ENCODE measurements at regions not wholly inside any gene's neighbourhood (a gene's known extent, or its start where the extent isn't known, plus 50 kb on each side); places are given as distances from the start of the nearest gene placed in this dataset.

DNA sequence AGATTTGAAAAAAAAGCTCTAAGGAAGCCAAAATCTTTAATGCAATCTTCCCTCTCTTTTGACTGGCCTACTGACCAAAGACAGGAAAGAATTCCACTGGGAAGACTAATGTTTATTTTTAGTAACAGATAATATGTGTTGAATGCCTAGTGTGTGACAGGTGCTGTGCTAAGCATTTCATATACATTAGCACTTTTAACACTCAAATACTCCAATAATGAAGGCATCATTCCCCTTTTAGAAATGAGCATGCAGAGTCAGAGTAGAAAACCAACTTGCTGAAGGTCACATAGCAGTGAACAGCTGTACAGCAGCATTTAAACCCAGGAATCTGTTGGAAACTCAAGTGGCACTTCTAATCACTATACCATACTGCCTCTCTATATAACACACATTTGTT, 170.6 kb downstream of the MINAR1 start:
- intact Hi-C loops (cut with DNase I), result no loop called here
- Histone ChIP-seq H3K4me3 (no peak overlapping the region), H3K9ac (ENCODE audit: low read depth in 2 of 2, low read length in 2 of 2) (no peak overlapping the region), H3K27me3 (no peaks in the 10 kb centered on the region), H3K27ac (no peak overlapping the region), H3K36me3 (no peaks in the 10 kb centered on the region), H3K9me3 (no peaks in the 10 kb centered on the region), H3K4me1 (no peaks in the 10 kb centered on the region)
- no peak for DNase-seq
- TF ChIP-seq, protein P1, sequence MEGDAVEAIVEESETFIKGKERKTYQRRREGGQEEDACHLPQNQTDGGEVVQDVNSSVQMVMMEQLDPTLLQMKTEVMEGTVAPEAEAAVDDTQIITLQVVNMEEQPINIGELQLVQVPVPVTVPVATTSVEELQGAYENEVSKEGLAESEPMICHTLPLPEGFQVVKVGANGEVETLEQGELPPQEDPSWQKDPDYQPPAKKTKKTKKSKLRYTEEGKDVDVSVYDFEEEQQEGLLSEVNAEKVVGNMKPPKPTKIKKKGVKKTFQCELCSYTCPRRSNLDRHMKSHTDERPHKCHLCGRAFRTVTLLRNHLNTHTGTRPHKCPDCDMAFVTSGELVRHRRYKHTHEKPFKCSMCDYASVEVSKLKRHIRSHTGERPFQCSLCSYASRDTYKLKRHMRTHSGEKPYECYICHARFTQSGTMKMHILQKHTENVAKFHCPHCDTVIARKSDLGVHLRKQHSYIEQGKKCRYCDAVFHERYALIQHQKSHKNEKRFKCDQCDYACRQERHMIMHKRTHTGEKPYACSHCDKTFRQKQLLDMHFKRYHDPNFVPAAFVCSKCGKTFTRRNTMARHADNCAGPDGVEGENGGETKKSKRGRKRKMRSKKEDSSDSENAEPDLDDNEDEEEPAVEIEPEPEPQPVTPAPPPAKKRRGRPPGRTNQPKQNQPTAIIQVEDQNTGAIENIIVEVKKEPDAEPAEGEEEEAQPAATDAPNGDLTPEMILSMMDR (IDR thresholded peaks at IDR 0.05), result no peak

DNA sequence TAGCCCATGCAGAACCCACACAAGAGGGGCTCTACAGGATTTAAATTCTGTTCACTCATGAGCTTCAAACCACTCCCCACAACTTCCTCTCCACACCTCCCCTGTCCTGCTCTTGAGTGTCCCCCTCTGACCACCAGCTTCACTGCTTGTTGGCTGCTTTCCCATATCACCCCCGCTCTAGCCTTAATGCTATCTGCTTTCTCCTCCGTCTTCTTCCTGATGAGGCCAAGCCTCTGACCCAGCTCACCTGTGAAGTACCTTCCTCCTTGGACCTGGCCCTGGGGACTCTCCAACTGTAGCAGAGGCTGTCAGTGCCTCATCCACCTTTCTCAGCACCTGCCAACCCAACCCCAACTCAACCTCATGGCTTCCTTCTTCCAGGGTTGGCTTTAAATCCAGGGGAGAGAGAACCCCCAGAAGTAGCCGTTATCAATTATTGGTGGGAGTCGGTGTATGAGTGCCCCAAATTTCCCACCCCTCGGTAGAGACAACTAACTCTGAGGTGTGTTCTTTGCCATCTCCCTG, 174.8 kb downstream of the MINAR1 start:
- TF ChIP-seq, protein P1 (IDR thresholded peaks at IDR 0.05), result no peak
- no peaks in the 10 kb centered on the region for H3K4me1 ChIP-seq
- H3K9ac ChIP-seq (ENCODE audit: low read depth in 2 of 2, low read length in 2 of 2), result no peak overlapping the region
- no peak overlapping the region for H3K27ac ChIP-seq
- no peaks in the 10 kb centered on the region for H3K27me3 ChIP-seq
- DNase-seq, result no peak
- no peak overlapping the region for H3K4me3 ChIP-seq
- H3K36me3 ChIP-seq, result no peaks in the 10 kb centered on the region
- intact Hi-C loops (cut with DNase I), result no loop called here
- no peaks in the 10 kb centered on the region for H3K9me3 ChIP-seq

DNA sequence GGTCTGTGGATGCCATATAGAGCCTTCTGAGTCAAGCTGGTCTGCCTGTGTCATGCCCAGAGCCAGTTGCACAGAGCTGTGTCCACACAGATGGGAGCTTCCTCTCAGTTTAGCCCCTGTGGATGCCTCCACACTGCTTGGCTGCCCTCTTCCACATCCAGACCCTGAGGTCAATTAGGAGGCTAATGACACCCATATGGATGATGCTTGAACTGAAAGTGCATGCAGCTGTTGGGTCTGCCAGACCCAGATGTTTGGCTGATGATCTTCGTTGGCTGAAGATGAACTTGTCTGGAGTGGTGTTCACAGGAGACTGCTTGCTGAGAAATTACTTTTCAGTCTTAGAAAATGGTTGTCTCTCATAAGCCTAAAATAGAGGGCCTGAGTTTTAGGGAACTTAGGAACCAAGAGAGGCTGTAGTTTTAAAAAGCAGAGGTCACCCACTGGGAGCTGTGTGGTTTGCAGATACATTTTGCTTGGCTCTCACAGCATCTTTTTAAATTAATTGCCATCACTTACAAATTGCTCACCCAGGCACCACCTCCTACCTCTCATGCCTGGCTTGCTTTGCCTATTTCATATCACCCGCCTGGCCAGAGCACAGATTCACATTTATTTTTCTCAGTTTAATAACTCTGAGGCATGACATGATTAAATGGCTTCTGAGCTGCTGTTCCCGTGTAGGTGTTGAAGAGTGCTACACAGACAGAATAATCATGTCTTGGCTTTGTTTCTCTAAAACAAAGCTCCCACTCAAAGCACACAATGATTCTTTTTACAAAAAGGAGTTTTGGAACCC, 176.1 kb downstream of the MINAR1 start:
- Histone ChIP-seq H3K27ac (no peak overlapping the region), H3K27me3 (no peaks in the 10 kb centered on the region), H3K9ac (ENCODE audit: low read depth in 2 of 2, low read length in 2 of 2) (no peak overlapping the region), H3K36me3 (no peaks in the 10 kb centered on the region), H3K4me1 (no peaks in the 10 kb centered on the region), H3K9me3 (no peaks in the 10 kb centered on the region), H3K4me3 (no peak overlapping the region)
- TF ChIP-seq, protein P1 (IDR thresholded peaks at IDR 0.05), result no peak
- no peak for DNase-seq
- intact Hi-C loops (cut with DNase I), result no loop called here

DNA sequence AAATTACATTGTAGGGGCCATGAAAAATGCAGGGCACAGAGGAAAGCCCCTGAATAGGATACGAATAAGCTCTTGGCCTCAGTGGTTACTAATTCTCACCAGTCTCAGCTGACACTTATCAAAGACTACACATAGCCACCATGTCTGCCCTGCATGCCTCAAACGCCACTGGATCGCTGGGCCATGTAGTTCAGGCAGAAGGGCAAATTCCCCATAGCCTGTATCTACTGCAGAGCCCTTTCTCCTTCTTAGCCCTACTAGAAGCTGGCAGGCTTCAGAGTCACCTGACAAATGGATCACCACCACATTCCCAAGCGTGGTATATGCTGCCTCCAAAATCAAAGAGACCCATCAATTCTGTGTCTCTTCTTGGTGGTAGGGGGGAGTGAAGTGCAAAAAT, 177.4 kb downstream of the MINAR1 start:
- Histone ChIP-seq H3K9ac (ENCODE audit: low read depth in 2 of 2, low read length in 2 of 2) (no peak overlapping the region), H3K27me3 (no peaks in the 10 kb centered on the region), H3K9me3 (no peaks in the 10 kb centered on the region), H3K36me3 (no peaks in the 10 kb centered on the region), H3K27ac (no peak overlapping the region), H3K4me1 (no peaks in the 10 kb centered on the region), H3K4me3 (no peak overlapping the region)
- TF ChIP-seq, protein P1 (IDR thresholded peaks at IDR 0.05), result no peak
- no peak for DNase-seq
- intact Hi-C loops (cut with DNase I), result no loop called here

DNA sequence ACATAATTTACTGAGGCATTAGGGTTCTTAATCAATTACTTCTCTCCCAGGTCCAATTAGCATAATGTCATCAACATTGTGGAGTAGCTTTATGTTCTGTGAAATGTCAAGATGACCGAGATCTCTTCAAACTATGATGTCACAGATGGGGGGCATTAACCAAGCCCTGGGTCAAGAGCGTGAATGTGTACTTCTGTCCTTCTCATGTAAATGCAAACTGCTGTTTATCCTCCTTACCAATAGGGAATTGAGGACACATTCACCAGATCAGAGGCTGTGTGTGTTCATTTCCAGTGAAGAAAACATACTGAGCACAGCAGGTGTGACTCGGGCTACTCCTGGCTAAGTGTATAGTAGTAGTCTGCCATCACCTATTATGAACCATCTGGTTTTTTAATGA, 177.9 kb downstream of the MINAR1 start:
- H3K9ac ChIP-seq (ENCODE audit: low read depth in 2 of 2, low read length in 2 of 2), result no peak overlapping the region
- no peak for DNase-seq
- TF ChIP-seq, protein P1 (IDR thresholded peaks at IDR 0.05), result no peak
- no peak overlapping the region for H3K4me3 ChIP-seq
- H3K27ac ChIP-seq, result no peak overlapping the region
- H3K27me3 ChIP-seq, result no peaks in the 10 kb centered on the region
- H3K4me1 ChIP-seq, result no peaks in the 10 kb centered on the region
- H3K9me3 ChIP-seq, result no peaks in the 10 kb centered on the region
- H3K36me3 ChIP-seq, result no peaks in the 10 kb centered on the region
- intact Hi-C loops (cut with DNase I), result no loop called here

Data from colonic mucosa (tissue), 4 donors.